NCI-H146 (cell line): ENCODE measurements at regions not wholly inside any gene's neighbourhood (a gene's known extent, or its start where the extent isn't known, plus 50 kb on each side); places are given as distances from the start of the nearest gene placed in this dataset.
"Not testable (repeated sequence)": the region's sequence is repeated elsewhere in the genome, so short reads cannot be mapped to it uniquely, and the experiment has no call there.

Source experiments
- DNase-seq: peaks from one replicate; lab custom pipeline; 2025; lab: John Stamatoyannopoulos, UW

DNA sequence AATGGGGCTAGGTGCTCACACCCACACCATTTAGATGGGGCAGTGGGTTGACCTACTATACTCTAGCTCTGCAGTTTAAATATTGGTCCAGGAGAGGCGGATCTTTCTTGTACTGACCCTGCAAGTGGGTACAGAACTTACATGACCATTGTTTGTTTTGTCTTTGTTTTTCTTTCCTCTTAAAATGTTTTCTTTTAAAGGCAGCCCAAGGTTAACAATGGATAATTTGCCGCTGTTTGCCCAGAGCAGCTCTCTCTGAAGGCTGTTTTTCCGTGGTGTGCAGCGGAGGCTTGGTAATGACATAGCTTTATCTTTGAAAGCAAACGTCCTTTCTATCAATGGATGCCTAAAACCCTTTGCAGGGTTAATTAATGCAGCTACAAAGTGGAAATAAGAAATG lies 133.3 kb upstream of the MEX3C start:
- DNase-seq, result no peak

GRCh38 chr18:51337406-51337805 lies 139.9 kb upstream of the MEX3C start:
- DNase-seq, result no peak

DNA sequence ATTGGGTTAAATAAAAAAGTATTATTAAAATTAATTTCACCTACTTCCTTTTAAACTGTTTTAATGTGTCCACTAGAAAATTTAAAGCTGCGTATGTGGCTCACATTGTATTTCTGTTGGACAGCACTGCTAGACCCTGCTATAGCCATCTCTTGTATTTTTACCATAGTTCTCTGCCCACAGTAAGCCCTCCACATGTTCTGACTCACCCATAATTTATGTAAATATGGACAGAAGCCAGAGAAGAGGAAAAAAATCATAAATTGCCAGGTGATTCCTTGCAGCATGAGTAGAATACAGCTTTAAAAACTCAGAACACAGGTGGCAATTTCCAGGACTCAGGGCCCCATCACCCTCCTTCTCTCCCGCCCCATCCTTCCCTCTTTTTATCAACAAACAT lies 142.4 kb upstream of the MEX3C start:
- DNase-seq, result no peak

DNA sequence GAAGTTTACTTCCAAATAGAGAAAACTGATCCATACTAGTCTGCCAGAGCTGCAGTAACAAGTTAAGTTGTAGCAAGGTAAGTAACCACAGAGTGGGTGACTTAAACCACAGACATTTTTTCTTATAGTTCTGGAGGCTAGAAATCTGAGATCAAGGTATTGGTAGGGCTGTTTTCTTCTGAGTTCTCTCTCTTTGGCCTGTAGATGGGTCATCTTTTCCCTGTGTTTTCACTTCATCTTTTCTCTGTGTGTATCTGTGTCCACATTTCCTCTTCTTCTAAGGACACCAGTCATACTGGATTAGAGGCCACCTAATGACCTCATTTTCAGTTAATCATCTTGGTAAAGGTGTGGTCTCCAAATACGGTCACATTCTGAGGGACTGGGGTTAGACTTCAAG lies 142.9 kb upstream of the MEX3C start:
- no peak for DNase-seq

GRCh38 chr18:51342815-51343214 lies 145.3 kb upstream of the MEX3C start:
- no peak for DNase-seq

- no peak for DNase-seq
Measured at GRCh38 chr18:51345848-51346391, 148.4 kb upstream of the MEX3C start.

DNA sequence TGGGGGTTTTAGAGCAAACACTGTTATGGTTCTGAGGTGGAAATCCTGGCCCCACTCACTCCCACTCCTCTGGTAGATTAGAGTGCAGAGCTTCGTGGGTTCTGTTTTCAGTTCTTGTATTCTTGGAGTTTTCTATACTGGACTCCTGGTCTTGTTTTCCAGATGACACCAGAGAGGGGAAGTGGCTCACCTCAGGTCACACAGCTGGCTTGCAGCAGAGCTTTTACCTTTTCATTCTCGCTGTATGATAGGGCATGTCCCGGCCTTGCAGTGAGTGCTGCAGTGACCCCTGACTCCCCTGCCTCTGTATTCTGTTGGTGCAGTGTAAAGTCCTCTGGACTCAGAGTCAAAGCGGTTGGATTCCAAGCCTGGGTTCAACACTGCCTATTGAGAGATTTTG lies 148.9 kb upstream of the MEX3C start:
- no peak for DNase-seq

- DNase-seq, result no peak
Measured at GRCh38 chr18:51350081-51350480, 152.6 kb upstream of the MEX3C start.

- DNase-seq, result no peak
Measured at GRCh38 chr18:51355841-51356240, 158.4 kb upstream of the MEX3C start.

GRCh38 chr18:51360301-51360700 lies 162.8 kb upstream of the MEX3C start:
- DNase-seq, result not testable (repeated sequence)

GRCh38 chr18:51361130-51361860 lies 163.8 kb upstream of the MEX3C start:
- DNase-seq, result no peak

DNA sequence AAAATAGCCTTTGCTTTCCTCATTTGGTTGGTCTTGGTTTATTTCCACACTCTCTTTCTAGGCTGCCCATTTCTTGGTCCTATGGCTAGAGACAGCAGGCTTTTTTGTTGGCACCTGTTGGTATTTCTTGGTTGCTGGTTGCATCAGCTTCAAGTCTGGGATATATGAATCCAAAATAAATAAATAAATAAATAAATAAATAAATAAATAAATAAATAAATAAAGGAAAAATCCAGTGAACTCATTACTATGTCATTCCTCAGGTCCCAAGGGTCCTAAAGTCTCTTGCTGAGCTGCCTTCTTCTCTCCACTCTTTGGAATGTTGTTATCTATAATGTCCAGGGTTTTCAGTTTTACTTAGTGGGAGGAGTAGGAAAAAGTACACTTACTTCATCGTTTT lies 165.9 kb upstream of the MEX3C start:
- DNase-seq, result no peak

DNA sequence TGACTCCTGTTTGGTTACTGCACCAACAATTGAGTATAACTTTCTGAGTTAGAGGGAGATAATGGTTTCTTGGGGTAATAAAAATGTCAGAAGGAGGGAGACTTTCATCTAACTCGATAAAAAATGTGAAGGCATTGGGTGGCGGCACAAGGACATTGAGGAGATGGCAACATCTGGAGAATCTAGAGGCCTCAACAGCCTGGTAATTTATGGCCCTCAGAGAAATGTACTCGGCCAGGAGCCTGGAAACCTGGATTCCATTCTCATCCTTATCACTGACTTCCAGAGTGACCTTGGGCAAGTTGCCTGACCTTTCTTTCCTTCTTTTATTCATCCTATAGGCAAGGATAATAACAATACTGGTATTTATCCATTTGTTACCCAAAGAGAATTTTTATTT lies 173.5 kb upstream of the MEX3C start:
- no peak for DNase-seq

DNA sequence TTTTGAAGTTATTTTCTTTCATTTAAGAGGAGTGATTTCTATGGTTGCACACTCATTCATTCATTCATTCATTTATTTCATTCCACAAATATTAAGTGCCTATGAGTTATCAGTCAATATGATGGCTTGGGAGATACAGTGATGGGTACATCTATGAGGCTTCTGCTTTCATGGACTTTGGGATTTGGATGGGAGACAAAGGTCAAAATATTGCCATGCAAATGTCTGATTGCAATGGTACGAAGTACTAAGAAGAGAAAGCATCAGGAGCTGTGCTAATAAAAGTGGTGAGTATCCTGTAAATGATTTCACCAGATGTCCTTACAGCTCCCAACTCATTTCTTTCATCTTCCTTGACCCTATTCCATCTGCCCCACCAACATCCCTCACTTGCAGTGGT lies 174.4 kb upstream of the MEX3C start:
- no peak for DNase-seq

DNA sequence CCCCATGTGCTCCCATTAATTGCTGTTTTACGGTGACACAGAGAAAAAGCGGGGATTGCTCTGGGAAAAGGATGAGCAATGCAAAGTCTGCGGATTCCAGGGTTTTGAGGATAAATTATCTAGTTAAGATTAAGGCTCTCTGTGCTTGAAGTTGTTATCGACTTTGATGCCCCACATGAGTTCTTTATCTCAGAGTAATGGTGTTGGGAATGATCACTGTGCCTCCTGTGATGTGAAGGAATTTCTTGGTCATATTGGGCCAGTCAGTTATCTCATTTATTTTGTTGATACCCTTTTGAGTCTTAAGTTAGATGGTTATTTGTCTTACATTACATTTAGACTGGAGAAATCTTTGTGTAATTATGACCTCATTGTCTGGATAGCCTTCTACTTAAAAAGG lies 184.6 kb upstream of the MEX3C start:
- DNase-seq, result no peak

DNA sequence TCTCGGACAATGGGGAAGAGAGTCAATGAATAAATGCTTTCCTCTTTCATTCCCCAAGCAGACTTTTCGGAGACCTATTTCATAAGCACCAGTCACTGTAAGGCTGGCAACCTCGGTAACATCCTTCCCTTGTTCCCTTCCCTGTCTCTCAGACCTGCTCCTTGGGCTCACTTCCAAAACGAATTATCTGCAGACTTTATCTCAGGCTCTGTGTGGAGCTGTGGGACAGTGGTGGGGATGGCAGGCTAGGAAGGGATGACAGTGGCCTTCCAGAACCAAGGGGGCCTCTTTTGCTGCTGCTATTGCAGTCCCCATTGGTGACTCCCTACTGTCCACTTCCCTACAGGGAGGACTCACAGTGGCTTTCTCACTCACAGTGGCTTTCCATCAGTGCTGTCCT lies 185.6 kb upstream of the MEX3C start:
- no peak for DNase-seq

- DNase-seq, result no peak
Measured at GRCh38 chr18:51383711-51384110, 186.2 kb upstream of the MEX3C start.

GRCh38 chr18:51385270-51385669 lies 187.8 kb upstream of the MEX3C start:
- DNase-seq, result no peak

GRCh38 chr18:51390702-51391101 lies 193.2 kb upstream of the MEX3C start:
- DNase-seq, result no peak

DNA sequence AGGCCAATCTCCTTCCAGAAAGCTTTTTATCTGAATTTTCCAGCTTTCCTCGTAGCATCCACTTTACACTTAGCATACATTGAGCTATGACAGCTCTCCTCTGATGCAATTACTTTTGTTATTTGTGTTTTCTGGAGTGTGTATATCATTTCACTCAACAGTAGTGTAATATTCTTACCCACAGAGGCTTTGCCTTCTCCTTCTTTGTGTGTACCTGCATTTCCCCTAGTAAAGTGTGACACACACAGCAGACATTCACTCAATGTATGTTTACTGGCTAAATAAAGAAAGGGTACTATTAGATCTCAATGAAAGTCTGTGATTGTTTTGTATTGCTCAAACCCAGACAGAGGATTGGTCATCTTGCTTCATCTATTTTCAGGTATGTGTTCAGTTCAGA lies 193.7 kb upstream of the MEX3C start:
- DNase-seq, result no peak

- no peak for DNase-seq
Measured at GRCh38 chr18:51391731-51392130, 194.2 kb upstream of the MEX3C start.

- no peak for DNase-seq
Measured at GRCh38 chr18:51397347-51397962, 200.0 kb upstream of the MEX3C start.

GRCh38 chr18:51398104-51398503 lies 200.6 kb upstream of the MEX3C start:
- no peak for DNase-seq
